Uterus (tissue), 3 donors: ENCODE measurements at regions not wholly inside any gene's neighbourhood (a gene's known extent, or its start where the extent isn't known, plus 50 kb on each side); places are given as distances from the start of the nearest gene placed in this dataset.

Source experiments
- DNase-seq, 2 donors: peaks; one replicate each; pipeline ENCODE4 v3.0.0-alpha.2; 2019 to 2020
- H3K27ac ChIP-seq, 2 donors: fragments of 200-600 bp; sonication (generic); 1 replicate in 1 of 2; 2 replicates in 1 of 2; pipeline ENCODE4 v1.5.1; 2016 to 2018
- H3K27me3 ChIP-seq, 2 donors: fragments of 200-600 bp; sonication (generic); one replicate each; pipeline ENCODE4 v1.5.1; 2018 to 2019; ENCODE audit warnings: control low read depth in 1 of 2
- H3K36me3 ChIP-seq, 2 donors: fragments of 200-600 bp; sonication (generic); one replicate each; pipeline ENCODE4 v1.5.1; 2019; ENCODE audit warnings: control low read depth in 1 of 2
- H3K4me1 ChIP-seq, 2 donors: fragments of 200-600 bp; sonication (generic); one replicate each; pipeline ENCODE4 v1.5.1; 2018 to 2019; ENCODE audit warnings: control low read depth in 1 of 2
- H3K4me3 ChIP-seq, 2 donors: fragments of 200-600 bp; sonication (generic); 1 replicate in 1 of 2; 2 replicates in 1 of 2; pipeline ENCODE4 v1.5.1; 2018 to 2019; ENCODE audit warnings: mild to moderate bottlenecking in 1 of 2
- H3K9me3 ChIP-seq, 2 donors: fragments of 200-600 bp; sonication (generic); one replicate each; pipeline ENCODE4 v1.5.1; 2019; ENCODE audit warnings: control low read depth in 1 of 2
- POLR2A ChIP-seq, 2 donors: fragments of 450-650 bp; IDR thresholded peaks; one replicate each; pipeline ENCODE4 v1.6.1; 2016; ENCODE audit warnings: antibody characterized with exemption in 2 of 2, mild to moderate bottlenecking in 1 of 2, moderate library complexity in 1 of 2
- intact Hi-C: fragments of 100-400 bp; cut with DNase I; formaldehyde crosslinking; loops from one replicate; pipeline ENCODE4 v1.15.1; 2023; ENCODE audit warnings: low total_unique reads
- TF ChIP-seq, protein P1 (sequence below), 4 experiments: fragments of 200-600 bp in 2 of 4; fragments of 450-650 bp in 2 of 4; sonication (generic) in 2 of 4; IDR thresholded peaks; one replicate each; pipeline ENCODE4 v1.5.1; 2016 to 2019; ENCODE audit warnings: antibody characterized with exemption in 4 of 4, mild to moderate bottlenecking in 2 of 4, moderate library complexity in 1 of 4
- donor health status: DM: yes; HTN: yes; CAD: no.

GRCh38 chr18:11377766-11378540 lies 228.6 kb upstream of the PIEZO2 start:
- TF ChIP-seq, protein P1, sequence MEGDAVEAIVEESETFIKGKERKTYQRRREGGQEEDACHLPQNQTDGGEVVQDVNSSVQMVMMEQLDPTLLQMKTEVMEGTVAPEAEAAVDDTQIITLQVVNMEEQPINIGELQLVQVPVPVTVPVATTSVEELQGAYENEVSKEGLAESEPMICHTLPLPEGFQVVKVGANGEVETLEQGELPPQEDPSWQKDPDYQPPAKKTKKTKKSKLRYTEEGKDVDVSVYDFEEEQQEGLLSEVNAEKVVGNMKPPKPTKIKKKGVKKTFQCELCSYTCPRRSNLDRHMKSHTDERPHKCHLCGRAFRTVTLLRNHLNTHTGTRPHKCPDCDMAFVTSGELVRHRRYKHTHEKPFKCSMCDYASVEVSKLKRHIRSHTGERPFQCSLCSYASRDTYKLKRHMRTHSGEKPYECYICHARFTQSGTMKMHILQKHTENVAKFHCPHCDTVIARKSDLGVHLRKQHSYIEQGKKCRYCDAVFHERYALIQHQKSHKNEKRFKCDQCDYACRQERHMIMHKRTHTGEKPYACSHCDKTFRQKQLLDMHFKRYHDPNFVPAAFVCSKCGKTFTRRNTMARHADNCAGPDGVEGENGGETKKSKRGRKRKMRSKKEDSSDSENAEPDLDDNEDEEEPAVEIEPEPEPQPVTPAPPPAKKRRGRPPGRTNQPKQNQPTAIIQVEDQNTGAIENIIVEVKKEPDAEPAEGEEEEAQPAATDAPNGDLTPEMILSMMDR (IDR thresholded peaks at IDR 0.05) = no peak
- TF ChIP-seq POLR2A (IDR thresholded peaks at IDR 0.05) = no peak

GRCh38 chr18:11372163-11372562 lies 222.8 kb upstream of the PIEZO2 start:
- Histone ChIP-seq H3K36me3 (no peaks in the 10 kb centered on the region), H3K9me3 (no peaks in the 10 kb centered on the region), H3K27ac (no peak overlapping the region), H3K27me3 (no peaks in the 10 kb centered on the region), H3K4me1 (no peaks in the 10 kb centered on the region), H3K4me3 (no peak overlapping the region)
- intact Hi-C loops = no loop called here
- TF ChIP-seq, protein P1 (IDR thresholded peaks at IDR 0.05) = no peak
- TF ChIP-seq POLR2A (IDR thresholded peaks at IDR 0.05) = no peak
- DNase-seq = no peak

More at GRCh38 chr18:11377766-11378540, 228.6 kb upstream of the PIEZO2 start:
- intact Hi-C loops = no loop called here
- no peaks in the 10 kb centered on the region for H3K9me3 ChIP-seq
- no peaks in the 10 kb centered on the region for H3K4me1 ChIP-seq
- H3K36me3 ChIP-seq = no peaks in the 10 kb centered on the region
- DNase-seq = no peak
- H3K4me3 ChIP-seq = no peak overlapping the region
- H3K27ac ChIP-seq = no peak overlapping the region
- H3K27me3 ChIP-seq = no peaks in the 10 kb centered on the region

DNA sequence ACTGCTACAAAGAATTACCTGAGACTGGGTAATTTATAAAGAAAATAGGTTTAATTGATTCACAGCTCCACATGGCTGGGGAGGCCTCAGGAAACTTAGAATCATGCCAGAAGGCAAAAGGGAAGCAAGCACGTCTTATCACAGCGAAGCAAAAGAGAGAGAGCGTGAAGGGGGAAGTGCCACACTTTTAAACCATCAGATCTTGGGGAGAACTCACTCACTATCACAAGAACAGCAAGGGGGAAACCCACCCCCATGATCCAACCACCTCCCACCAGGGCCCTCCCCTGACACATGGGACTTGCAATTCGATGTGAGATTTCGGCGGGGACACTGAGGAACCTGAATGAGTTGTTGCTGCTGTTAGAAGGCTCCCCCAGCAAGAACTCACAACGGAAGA lies 220.2 kb upstream of the PIEZO2 start:
- TF ChIP-seq POLR2A (IDR thresholded peaks at IDR 0.05) = no peak
- TF ChIP-seq, protein P1 (IDR thresholded peaks at IDR 0.05) = no peak
- Histone ChIP-seq H3K27me3 (no peaks in the 10 kb centered on the region), H3K9me3 (no peaks in the 10 kb centered on the region), H3K27ac (no peak overlapping the region), H3K36me3 (no peaks in the 10 kb centered on the region), H3K4me1 (no peaks in the 10 kb centered on the region), H3K4me3 (no peak overlapping the region)
- no peak for DNase-seq
- intact Hi-C loops = no loop called here

- H3K27ac ChIP-seq = no peak overlapping the region
- no peaks in the 10 kb centered on the region for H3K36me3 ChIP-seq
- no peak for DNase-seq
- H3K27me3 ChIP-seq = no peaks in the 10 kb centered on the region
- no peak overlapping the region for H3K4me3 ChIP-seq
- no peaks in the 10 kb centered on the region for H3K4me1 ChIP-seq
- intact Hi-C loops = no loop called here
- TF ChIP-seq, protein P1 (IDR thresholded peaks at IDR 0.05) = no peak
- no peak for TF ChIP-seq POLR2A (IDR thresholded peaks at IDR 0.05)
- H3K9me3 ChIP-seq = no peaks in the 10 kb centered on the region
Observed at GRCh38 chr18:11368020-11368419, 218.7 kb upstream of the PIEZO2 start.

- Histone ChIP-seq H3K4me3 (no peak overlapping the region), H3K27me3 (no peaks in the 10 kb centered on the region), H3K9me3 (no peaks in the 10 kb centered on the region), H3K27ac (no peak overlapping the region), H3K4me1 (no peaks in the 10 kb centered on the region), H3K36me3 (no peaks in the 10 kb centered on the region)
- DNase-seq = no peak
- intact Hi-C loops = no loop called here
- TF ChIP-seq, protein P1 (IDR thresholded peaks at IDR 0.05) = no peak
- no peak for TF ChIP-seq POLR2A (IDR thresholded peaks at IDR 0.05)
Observed at GRCh38 chr18:11367351-11367750, 218.0 kb upstream of the PIEZO2 start.
